ENCODE measurements at regions not wholly inside any gene's neighbourhood (a gene's known extent, or its start where the extent isn't known, plus 50 kb on each side); places are given as distances from the start of the nearest gene placed in this dataset.

DNA sequence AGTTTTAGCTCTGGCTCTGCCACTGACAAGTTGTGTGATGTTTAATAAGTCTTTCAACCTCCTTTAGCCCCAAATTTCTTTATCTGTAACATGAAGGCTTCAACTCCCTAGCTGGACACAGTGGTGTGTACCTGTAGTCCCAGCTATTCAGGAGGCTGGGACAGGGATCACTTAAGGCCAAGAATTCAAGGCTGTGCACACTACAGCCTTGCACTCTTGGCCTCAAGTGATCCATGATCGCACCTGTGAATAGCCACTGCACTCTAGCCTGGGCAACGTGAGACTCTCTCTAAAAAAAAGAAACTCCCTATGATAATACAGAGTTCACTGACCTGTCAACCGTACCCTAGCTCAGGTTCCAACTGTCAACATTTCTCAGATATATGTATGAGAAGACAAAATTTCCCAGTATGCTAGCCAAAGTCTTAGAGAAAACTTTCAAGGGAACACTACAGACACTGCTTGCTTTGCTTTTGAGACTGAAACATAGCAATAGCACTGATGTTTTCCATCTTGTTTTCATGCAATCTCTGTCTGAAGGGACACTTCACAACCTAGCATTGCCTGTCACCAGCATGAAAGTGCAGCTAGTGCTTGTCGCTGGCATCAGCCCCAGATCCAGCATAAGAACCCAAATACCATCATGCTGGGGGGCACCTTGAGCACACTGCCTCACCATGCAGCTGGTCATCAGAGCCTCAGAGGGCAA lies 51.6 kb upstream of the PTPN13 start:
- no peak overlapping the region for H3K4me3 ChIP-seq (ENCODE audit: low read length)
- no peak overlapping the region for H3K27ac ChIP-seq (ENCODE audit: low read depth, low read length)
- no peaks in the 10 kb centered on the region for H3K36me3 ChIP-seq (ENCODE audit: control insufficient read depth, insufficient read depth, low read length)
- no peak overlapping the region for H3K9ac ChIP-seq (ENCODE audit: low read length)
- no peaks in the 10 kb centered on the region for H3K4me1 ChIP-seq (ENCODE audit: control insufficient read depth, insufficient read depth, low read length)
- H3K27me3 ChIP-seq (ENCODE audit: control insufficient read depth, insufficient read depth, low read length): no peaks in the 10 kb centered on the region

DNA sequence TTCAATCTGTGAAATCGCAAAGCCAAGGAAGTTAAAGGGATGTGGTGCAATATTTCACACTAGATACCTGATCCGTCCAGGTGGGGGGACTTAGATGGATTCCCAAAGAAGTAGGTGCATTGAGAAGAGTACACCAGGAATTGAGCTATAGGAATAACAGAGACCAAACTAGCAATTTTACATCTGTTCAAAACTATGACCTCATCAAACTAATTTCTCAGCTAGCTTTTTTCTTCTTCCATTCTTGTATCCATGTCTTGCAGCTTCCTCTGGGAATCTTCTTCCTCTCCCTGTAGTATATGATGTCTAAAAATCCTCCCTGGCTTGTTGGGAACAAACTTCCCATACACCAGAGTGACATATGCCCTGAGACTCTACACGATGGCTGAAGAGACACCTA lies 51.0 kb upstream of the PTPN13 start:
- Histone ChIP-seq H3K9ac (ENCODE audit: low read length) (no peak overlapping the region), H3K27me3 (ENCODE audit: control insufficient read depth, insufficient read depth, low read length) (no peaks in the 10 kb centered on the region), H3K27ac (ENCODE audit: low read depth, low read length) (no peak overlapping the region), H3K4me3 (ENCODE audit: low read length) (no peak overlapping the region), H3K36me3 (ENCODE audit: control insufficient read depth, insufficient read depth, low read length) (no peaks in the 10 kb centered on the region), H3K4me1 (ENCODE audit: control insufficient read depth, insufficient read depth, low read length) (no peaks in the 10 kb centered on the region)

DNA sequence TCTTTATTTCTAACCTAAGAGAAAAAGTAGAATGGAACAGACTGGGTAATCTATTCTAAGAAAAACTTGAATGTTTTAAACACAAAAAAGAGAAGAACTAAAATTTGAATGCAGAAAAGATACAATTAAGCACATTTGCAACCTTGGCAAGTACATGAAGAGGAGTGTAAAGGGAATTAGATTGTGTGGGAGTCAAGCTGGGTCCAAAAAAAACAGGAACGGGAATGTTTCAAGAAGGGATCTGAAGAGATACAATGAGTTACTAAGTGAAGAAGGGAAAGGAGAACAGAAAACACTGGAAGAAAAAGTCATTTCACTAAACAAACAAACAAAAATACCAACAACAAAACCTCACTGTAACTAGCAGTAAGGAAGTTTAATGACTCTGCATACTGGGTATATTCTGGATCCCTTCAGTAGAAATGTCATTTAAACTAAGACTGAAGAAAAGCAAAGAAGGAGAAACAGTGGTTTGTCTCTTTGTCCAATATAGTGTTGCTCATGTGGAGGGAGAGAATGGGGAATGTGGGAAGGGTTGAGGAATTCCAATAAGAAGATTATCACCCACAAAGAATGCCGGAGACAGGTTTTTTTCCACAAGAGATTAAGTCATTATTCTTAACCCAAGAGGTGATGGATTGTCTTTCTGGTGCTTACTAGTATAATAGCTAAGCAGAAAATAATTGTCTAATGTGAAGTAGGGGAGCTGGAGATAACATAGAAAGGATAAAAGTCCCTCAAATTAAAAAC lies 50.4 kb upstream of the PTPN13 start:
- H3K27ac ChIP-seq (ENCODE audit: low read depth, low read length): no peak overlapping the region
- no peaks in the 10 kb centered on the region for H3K36me3 ChIP-seq (ENCODE audit: control insufficient read depth, insufficient read depth, low read length)
- no peak overlapping the region for H3K9ac ChIP-seq (ENCODE audit: low read length)
- H3K27me3 ChIP-seq (ENCODE audit: control insufficient read depth, insufficient read depth, low read length): no peaks in the 10 kb centered on the region
- no peaks in the 10 kb centered on the region for H3K4me1 ChIP-seq (ENCODE audit: control insufficient read depth, insufficient read depth, low read length)
- no peak overlapping the region for H3K4me3 ChIP-seq (ENCODE audit: low read length)

DNA sequence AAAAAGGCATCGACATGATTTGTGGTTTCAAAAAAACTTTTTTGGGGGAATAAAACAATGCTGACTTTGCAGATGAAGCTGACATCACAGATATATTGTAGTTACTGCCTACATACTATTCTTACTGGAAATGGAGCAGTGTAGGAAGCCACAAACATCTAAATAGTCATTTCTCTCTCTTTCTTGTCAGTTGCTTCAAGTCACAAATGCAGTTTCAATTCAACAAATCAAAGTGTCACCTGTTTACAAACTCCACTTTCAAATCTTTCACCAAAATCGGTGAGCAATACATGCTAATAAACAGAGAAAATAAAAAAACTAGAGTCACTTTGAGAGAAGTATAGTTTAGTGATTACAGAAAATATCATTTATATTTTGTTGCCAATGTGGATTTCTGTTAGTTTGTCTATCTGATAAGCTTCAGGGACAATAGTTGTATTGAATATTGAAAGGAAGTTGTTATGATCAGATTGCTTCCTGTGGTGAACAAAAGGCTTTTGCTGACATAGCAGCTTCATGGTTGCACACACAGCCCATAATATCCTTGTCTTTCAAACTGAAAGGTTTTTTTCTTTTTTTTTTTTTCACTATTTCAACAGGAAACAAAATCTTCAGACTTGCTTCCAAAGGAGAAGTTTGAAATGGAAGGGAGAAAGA lies 49.7 kb upstream of the PTPN13 start:
- Histone ChIP-seq H3K27ac (ENCODE audit: low read depth, low read length) (no peak overlapping the region), H3K36me3 (ENCODE audit: control insufficient read depth, insufficient read depth, low read length) (no peaks in the 10 kb centered on the region), H3K4me3 (ENCODE audit: low read length) (no peak overlapping the region), H3K4me1 (ENCODE audit: control insufficient read depth, insufficient read depth, low read length) (no peaks in the 10 kb centered on the region), H3K27me3 (ENCODE audit: control insufficient read depth, insufficient read depth, low read length) (no peaks in the 10 kb centered on the region), H3K9ac (ENCODE audit: low read length) (no peak overlapping the region)

Data from rectal smooth muscle tissue (tissue), 1 donor.